Lower leg skin (tissue), 3 donors: ENCODE measurements at regions not wholly inside any gene's neighbourhood (a gene's known extent, or its start where the extent isn't known, plus 50 kb on each side); places are given as distances from the start of the nearest gene placed in this dataset.

Source experiments
- POLR2A ChIP-seq, 2 donors: fragments of 450-650 bp; IDR thresholded peaks; one replicate each; pipeline ENCODE4 v1.6.1; 2016 to 2017; ENCODE audit warnings: antibody characterized with exemption in 2 of 2, mild to moderate bottlenecking in 1 of 2, moderate library complexity in 1 of 2
- TF ChIP-seq, protein P1 (sequence below), 3 donors: fragments of 450-650 bp; IDR thresholded peaks; one replicate each; pipeline ENCODE4 v1.5.1; 2016; ENCODE audit warnings: antibody characterized with exemption in 3 of 3, mild to moderate bottlenecking in 3 of 3, moderate library complexity in 2 of 3

DNA sequence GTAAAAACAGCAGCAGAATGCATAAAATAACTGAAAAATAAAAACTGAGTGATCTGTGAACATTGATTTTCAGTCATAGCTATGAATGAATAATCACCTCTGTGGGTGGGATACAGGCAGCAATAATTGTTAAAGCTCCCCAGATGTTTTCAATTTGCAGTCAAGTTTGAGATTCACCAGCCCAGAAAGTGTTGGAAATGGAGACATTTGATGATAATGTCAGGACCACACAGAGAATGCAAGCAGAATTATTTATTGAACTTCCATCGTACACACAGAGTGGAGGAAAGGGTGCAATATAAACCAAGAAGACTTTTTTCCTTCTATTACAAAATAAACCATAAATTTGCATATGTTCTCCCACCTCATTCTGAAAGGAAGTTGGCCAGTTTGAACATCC lies 601.7 kb downstream of the ANKRD7 start:
- no peak for TF ChIP-seq POLR2A (IDR thresholded peaks at IDR 0.05)
- TF ChIP-seq, protein P1, sequence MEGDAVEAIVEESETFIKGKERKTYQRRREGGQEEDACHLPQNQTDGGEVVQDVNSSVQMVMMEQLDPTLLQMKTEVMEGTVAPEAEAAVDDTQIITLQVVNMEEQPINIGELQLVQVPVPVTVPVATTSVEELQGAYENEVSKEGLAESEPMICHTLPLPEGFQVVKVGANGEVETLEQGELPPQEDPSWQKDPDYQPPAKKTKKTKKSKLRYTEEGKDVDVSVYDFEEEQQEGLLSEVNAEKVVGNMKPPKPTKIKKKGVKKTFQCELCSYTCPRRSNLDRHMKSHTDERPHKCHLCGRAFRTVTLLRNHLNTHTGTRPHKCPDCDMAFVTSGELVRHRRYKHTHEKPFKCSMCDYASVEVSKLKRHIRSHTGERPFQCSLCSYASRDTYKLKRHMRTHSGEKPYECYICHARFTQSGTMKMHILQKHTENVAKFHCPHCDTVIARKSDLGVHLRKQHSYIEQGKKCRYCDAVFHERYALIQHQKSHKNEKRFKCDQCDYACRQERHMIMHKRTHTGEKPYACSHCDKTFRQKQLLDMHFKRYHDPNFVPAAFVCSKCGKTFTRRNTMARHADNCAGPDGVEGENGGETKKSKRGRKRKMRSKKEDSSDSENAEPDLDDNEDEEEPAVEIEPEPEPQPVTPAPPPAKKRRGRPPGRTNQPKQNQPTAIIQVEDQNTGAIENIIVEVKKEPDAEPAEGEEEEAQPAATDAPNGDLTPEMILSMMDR (IDR thresholded peaks at IDR 0.05) = no peak
